Naive thymus-derived CD4-positive, alpha-beta T cell (primary cell): ENCODE measurements at regions not wholly inside any gene's neighbourhood (a gene's known extent, or its start where the extent isn't known, plus 50 kb on each side); places are given as distances from the start of the nearest gene placed in this dataset.

Experiments used
- ATAC-seq: fragments of 150-1000 bp; cut with Tn5 transposase; 2 replicates; pipeline ENCODE4 v1.10.0; 2021; ENCODE audit warnings: mild to moderate bottlenecking, moderate library complexity
- CTCF ChIA-PET: fragments of 350-600 bp; sonication (Branson Sonifier 250); formaldehyde crosslinking; loops from one replicate; lab custom pipeline; 2021; ENCODE audit warnings: antibody characterized with exemption; lab: Charles Lee
- POLR2A ChIA-PET: fragments of 350-600 bp; sonication (Branson Sonifier 250); formaldehyde crosslinking; loops from one replicate; lab custom pipeline; 2021; ENCODE audit warnings: antibody characterized with exemption, inconsistent platforms; lab: Charles Lee
- DNase-seq, 9 donors: peaks; one replicate each; pipeline versions ENCODE4 v3.0.0 to v3.0.0-alpha.2; 2020 to 2022; ENCODE audit warnings: mixed read lengths in 1 of 9
- H3K27ac ChIP-seq: one replicate; pipeline ENCODE4 v1.7.0; 2013; ENCODE audit warnings: mild to moderate bottlenecking, low read depth, low read length, moderate library complexity
- H3K27me3 ChIP-seq, 2 donors: one replicate each; pipeline ENCODE4 v1.7.0; 2013; ENCODE audit warnings: low read length in 2 of 2, mild to moderate bottlenecking in 2 of 2, moderate library complexity in 2 of 2; ENCODE audit not compliant: control insufficient read depth in 2 of 2, insufficient read depth in 2 of 2
- H3K36me3 ChIP-seq, 3 experiments: 1 replicate in 2 of 3; 2 replicates in 1 of 3; pipeline ENCODE4 v1.7.0; 2013; ENCODE audit warnings: low read length in 3 of 3, mild to moderate bottlenecking in 3 of 3, moderate library complexity in 1 of 3; ENCODE audit not compliant: insufficient read depth in 3 of 3, control insufficient read depth in 2 of 3
- H3K4me1 ChIP-seq, 2 donors: one replicate each; pipeline ENCODE4 v1.7.0; 2013; ENCODE audit warnings: low read length in 2 of 2, mild to moderate bottlenecking in 2 of 2, moderate library complexity in 1 of 2; ENCODE audit not compliant: control insufficient read depth in 2 of 2, insufficient read depth in 2 of 2
- H3K4me3 ChIP-seq: 2 replicates; pipeline ENCODE4 v1.7.0; 2013; ENCODE audit warnings: mild to moderate bottlenecking, low read length
- H3K9me3 ChIP-seq, 3 experiments: 1 replicate in 2 of 3; 2 replicates in 1 of 3; pipeline ENCODE4 v1.7.0; 2013; ENCODE audit warnings: low read length in 3 of 3; ENCODE audit not compliant: control insufficient read depth in 2 of 3
- H3K27ac Mint-ChIP-seq, 9 donors: one replicate each; pipeline ENCODE4 v1.8.0; 2020 to 2022; ENCODE audit warnings: mixed read lengths in 9 of 9, mild to moderate bottlenecking in 8 of 9, moderate library complexity in 5 of 9, inconsistent platforms in 2 of 9
- H3K27me3 Mint-ChIP-seq, 5 donors: one replicate each; pipeline ENCODE4 v1.8.0; 2021 to 2022; ENCODE audit warnings: mixed read lengths in 5 of 5, mild to moderate bottlenecking in 1 of 5
- H3K36me3 Mint-ChIP-seq, 5 donors: one replicate each; pipeline ENCODE4 v1.8.0; 2020 to 2022; ENCODE audit warnings: mixed read lengths in 5 of 5, mild to moderate bottlenecking in 3 of 5, inconsistent platforms in 1 of 5
- H3K4me1 Mint-ChIP-seq, 7 donors: one replicate each; pipeline ENCODE4 v1.8.0; 2020 to 2022; ENCODE audit warnings: mixed read lengths in 7 of 7, mild to moderate bottlenecking in 3 of 7, inconsistent platforms in 1 of 7
- H3K4me3 Mint-ChIP-seq, 10 donors: one replicate each; pipeline ENCODE4 v1.8.0; 2020 to 2022; ENCODE audit warnings: mild to moderate bottlenecking in 10 of 10, mixed read lengths in 10 of 10, moderate library complexity in 6 of 10, inconsistent platforms in 2 of 10
- H3K9me3 Mint-ChIP-seq, 11 donors: one replicate each; pipeline ENCODE4 v1.8.0; 2020 to 2022; ENCODE audit warnings: mixed read lengths in 11 of 11, mild to moderate bottlenecking in 4 of 11, inconsistent platforms in 1 of 11, moderate library complexity in 1 of 11
- intact Hi-C, 2 donors: fragments of 100-400 bp; cut with micrococcal nuclease; formaldehyde crosslinking; loops; one replicate each; pipeline ENCODE4 v1.15.1; 2023

DNA sequence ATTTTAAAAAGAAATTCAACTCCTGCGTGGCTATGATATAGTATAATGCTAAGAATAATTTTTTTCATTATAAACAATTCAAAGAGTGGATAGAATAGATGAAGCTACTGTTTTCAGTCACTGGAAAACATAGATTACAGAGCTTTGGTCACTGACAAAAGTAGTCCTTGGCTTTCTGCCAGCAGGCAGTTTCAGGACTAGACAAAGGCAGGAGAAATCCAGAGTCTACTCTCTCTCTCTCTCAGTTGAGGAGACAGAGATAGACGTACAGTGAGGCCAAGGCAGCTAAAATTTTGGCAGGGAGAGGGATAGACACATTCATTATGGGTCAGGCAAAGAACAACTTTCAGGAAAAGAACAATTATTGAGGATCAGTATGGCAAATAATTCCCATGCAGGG, 491.4 kb upstream of the CRIM1 start:
- no peak for ATAC-seq
- Mint-ChIP-seq H3K27me3 (peaks cover 4 to 41% (median 37%) of the 10 kb centered on the region in 5 donors), H3K4me3 (no peak overlapping the region), H3K9me3 (peaks cover 0 to 2% (median 0%) of the 10 kb centered on the region in 11 donors), H3K4me1 (no peaks in the 10 kb centered on the region), H3K27ac (no peak overlapping the region), H3K36me3 (no peaks in the 10 kb centered on the region)
- no peak for DNase-seq
- Histone ChIP-seq H3K9me3 (no peaks in the 10 kb centered on the region), H3K4me3 (no peak overlapping the region), H3K27ac (no peak overlapping the region), H3K36me3 (no peaks in the 10 kb centered on the region), H3K4me1 (no peaks in the 10 kb centered on the region), H3K27me3 (no peaks in the 10 kb centered on the region)
- POLR2A ChIA-PET: no interaction called here
- intact Hi-C loops: no loop called here
- CTCF ChIA-PET: no interaction called here

DNA sequence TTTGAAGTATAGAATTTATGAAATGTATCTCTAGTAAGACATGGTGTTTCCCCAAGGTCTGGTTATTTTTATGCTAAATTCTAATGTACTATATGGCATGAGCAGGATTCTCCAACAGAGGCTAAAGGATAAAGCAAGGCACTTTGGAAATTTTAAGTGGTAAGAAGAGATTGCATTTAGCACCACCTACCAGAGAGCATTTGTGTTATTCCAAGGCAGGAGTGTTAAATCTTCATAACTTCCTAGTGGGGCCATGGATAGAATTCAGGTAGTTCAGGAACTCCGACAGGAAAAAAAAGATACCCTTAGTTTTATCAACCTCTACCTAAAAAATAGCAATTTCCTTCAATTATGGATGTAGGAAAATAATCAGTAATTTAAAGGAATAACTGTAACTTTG, 497.4 kb upstream of the CRIM1 start:
- H3K4me1 ChIP-seq: no peaks in the 10 kb centered on the region
- no peak overlapping the region for H3K27ac ChIP-seq
- intact Hi-C loops: no loop called here
- Mint-ChIP-seq H3K9me3 (peaks cover 0 to 4% (median 0%) of the 10 kb centered on the region in 11 donors), H3K27ac (no peak overlapping the region), H3K4me1 (no peaks in the 10 kb centered on the region), H3K27me3 (peaks cover 1 to 47% (median 27%) of the 10 kb centered on the region in 5 donors), H3K4me3 (no peak overlapping the region), H3K36me3 (no peaks in the 10 kb centered on the region)
- no peak overlapping the region for H3K4me3 ChIP-seq
- DNase-seq (no peak), ATAC-seq (no peak)
- ChIA-PET CTCF (no interaction called here), POLR2A (no interaction called here)
- no peaks in the 10 kb centered on the region for H3K9me3 ChIP-seq
- no peaks in the 10 kb centered on the region for H3K36me3 ChIP-seq
- no peaks in the 10 kb centered on the region for H3K27me3 ChIP-seq

DNA sequence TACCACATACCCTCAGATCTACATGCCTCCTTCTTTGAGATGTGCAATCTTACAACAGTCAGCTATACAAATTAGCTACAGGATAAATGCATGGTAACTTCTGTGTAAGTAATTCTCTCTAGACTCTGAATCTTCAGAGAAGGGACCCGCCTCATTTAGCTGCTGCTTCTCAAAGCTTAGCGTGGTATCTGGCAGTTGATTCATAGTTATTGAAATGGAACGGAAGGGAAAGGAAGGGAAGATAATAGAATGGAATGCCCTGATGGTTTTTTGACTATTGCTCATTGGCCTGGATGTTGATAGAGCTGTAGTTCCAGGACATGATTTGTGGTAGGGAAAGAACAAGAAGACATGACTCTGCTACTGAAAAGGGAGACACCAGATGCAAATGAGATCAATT, 498.1 kb upstream of the CRIM1 start:
- H3K27me3 ChIP-seq: no peaks in the 10 kb centered on the region
- H3K4me1 ChIP-seq: no peaks in the 10 kb centered on the region
- H3K9me3 Mint-ChIP-seq: peaks cover 0 to 4% (median 0%) of the 10 kb centered on the region in 11 donors
- ATAC-seq (no peak), DNase-seq (no peak)
- no peaks in the 10 kb centered on the region for H3K36me3 Mint-ChIP-seq
- H3K9me3 ChIP-seq: no peaks in the 10 kb centered on the region
- ChIA-PET CTCF (no interaction called here), POLR2A (no interaction called here)
- no peak overlapping the region for H3K27ac Mint-ChIP-seq
- no peak overlapping the region for H3K4me3 Mint-ChIP-seq
- H3K4me1 Mint-ChIP-seq: no peaks in the 10 kb centered on the region
- H3K27ac ChIP-seq: no peak overlapping the region
- H3K27me3 Mint-ChIP-seq: peaks cover 1 to 42% (median 22%) of the 10 kb centered on the region in 5 donors
- intact Hi-C loops: no loop called here
- no peak overlapping the region for H3K4me3 ChIP-seq
- H3K36me3 ChIP-seq: no peaks in the 10 kb centered on the region

DNA sequence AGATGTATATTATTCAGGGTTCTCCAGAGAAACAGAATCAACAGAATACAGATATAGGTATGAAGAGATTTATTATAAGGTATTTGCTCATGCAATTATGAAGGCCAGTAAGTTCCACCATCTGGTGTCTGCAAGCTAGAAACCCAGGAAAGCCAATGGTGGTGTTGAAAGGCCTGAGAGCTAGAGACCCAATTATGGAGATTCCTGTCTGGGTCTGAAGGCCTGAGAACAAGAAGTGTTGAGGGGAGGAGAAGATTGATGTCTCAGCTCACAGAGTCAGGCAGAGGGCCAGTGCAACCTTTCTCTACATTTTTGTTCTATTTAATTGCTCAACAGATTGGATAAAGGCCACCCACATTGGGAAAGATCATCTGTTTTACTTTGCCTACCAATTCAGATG, 524.2 kb upstream of the CRIM1 start:
- H3K36me3 Mint-ChIP-seq: no peaks in the 10 kb centered on the region
- no peaks in the 10 kb centered on the region for H3K4me1 ChIP-seq
- H3K36me3 ChIP-seq: no peaks in the 10 kb centered on the region
- H3K4me3 ChIP-seq: no peak overlapping the region
- DNase-seq (no peak), ATAC-seq (no peak)
- no peak overlapping the region for H3K27ac Mint-ChIP-seq
- H3K27me3 ChIP-seq: no peaks in the 10 kb centered on the region
- no peak overlapping the region for H3K27ac ChIP-seq
- ChIA-PET POLR2A (no interaction called here), CTCF (no interaction called here)
- intact Hi-C loops: no loop called here
- H3K9me3 Mint-ChIP-seq: peaks cover 0 to 3% (median 0%) of the 10 kb centered on the region in 11 donors
- H3K4me3 Mint-ChIP-seq: no peak overlapping the region
- H3K4me1 Mint-ChIP-seq: no peaks in the 10 kb centered on the region
- H3K27me3 Mint-ChIP-seq: peaks cover 0 to 26% (median 7%) of the 10 kb centered on the region in 5 donors
- no peaks in the 10 kb centered on the region for H3K9me3 ChIP-seq

DNA sequence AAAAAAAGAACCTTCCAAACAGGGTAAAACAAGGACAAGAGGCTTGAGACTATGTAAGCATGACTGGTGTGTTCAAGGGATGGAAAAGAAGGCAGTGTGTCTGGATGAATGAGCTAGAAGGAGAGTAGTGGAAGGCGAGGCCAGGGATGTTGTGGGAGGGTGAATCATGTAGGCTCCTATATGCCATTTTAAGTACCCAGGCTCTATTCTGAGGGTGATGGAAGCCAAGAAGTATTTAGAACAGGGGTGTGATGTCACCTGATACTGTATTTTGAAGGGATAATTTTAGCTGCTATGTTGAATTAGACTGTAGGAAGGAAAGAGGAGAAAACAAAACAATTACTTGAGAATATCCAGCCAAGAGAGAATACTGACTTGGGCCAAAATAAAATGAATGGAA, 524.7 kb upstream of the CRIM1 start:
- Mint-ChIP-seq H3K9me3 (peaks cover 0 to 3% (median 0%) of the 10 kb centered on the region in 11 donors), H3K27ac (no peak overlapping the region), H3K4me1 (no peaks in the 10 kb centered on the region), H3K4me3 (no peak overlapping the region), H3K36me3 (no peaks in the 10 kb centered on the region), H3K27me3 (peaks cover 0 to 26% (median 7%) of the 10 kb centered on the region in 5 donors)
- Histone ChIP-seq H3K27me3 (no peaks in the 10 kb centered on the region), H3K27ac (no peak overlapping the region), H3K4me3 (no peak overlapping the region), H3K36me3 (no peaks in the 10 kb centered on the region), H3K4me1 (no peaks in the 10 kb centered on the region), H3K9me3 (no peaks in the 10 kb centered on the region)
- ATAC-seq: no peak
- intact Hi-C loops: no loop called here
- ChIA-PET POLR2A (no interaction called here), CTCF (no interaction called here)
- no peak for DNase-seq

DNA sequence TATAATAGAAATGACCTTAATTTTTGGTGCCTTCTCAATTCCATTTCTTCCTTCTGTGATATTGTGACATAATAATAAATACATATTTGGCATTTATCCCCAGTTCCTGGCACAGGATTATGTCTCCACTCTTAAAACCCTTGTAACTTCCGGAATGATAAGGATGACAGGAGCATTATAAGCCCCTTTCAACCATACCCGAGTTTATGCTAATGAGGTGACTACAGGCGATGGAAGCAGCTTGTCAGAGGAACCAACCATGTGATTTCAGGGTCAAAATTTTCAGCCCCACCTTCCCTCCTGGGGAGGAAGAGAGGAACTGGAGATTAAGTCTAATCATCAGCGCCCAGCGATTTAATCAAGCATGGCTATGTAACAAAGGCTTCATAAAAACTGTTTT, 528.5 kb upstream of the CRIM1 start:
- intact Hi-C loops: no loop called here
- H3K27ac ChIP-seq: no peak overlapping the region
- no peaks in the 10 kb centered on the region for H3K27me3 ChIP-seq
- no peak overlapping the region for H3K4me3 ChIP-seq
- POLR2A ChIA-PET: no interaction called here
- no peaks in the 10 kb centered on the region for H3K9me3 ChIP-seq
- DNase-seq: no peak
- Mint-ChIP-seq H3K4me3 (no peak overlapping the region), H3K27me3 (peaks cover 3 to 22% (median 7%) of the 10 kb centered on the region in 5 donors), H3K36me3 (no peaks in the 10 kb centered on the region), H3K27ac (no peak overlapping the region), H3K4me1 (no peaks in the 10 kb centered on the region), H3K9me3 (peaks cover 0 to 3% (median 0%) of the 10 kb centered on the region in 11 donors)
- no peaks in the 10 kb centered on the region for H3K36me3 ChIP-seq
- no peaks in the 10 kb centered on the region for H3K4me1 ChIP-seq
- CTCF ChIA-PET: no interaction called here
- no peak for ATAC-seq

DNA sequence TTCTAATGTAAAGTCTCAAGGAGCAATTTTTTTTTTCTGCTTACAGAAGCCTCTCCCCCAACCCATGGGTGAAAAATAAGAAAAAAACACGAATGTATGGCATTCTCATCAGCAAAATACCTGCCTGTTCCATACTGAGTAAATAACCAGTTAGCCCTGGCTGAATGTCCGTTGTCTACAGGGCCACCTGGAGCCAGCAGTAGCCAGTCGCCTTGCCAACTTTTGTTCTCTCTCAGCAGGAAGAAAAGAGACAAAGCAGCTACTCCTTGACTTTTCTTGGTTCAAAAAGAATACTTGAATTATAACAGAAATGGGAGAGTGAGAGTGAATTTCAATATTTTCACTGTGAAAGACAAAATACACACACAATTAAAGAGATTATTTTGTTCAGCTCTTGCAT, 532.9 kb upstream of the CRIM1 start:
- no peak for ATAC-seq
- H3K9me3 Mint-ChIP-seq: peaks cover 0 to 2% (median 0%) of the 10 kb centered on the region in 11 donors

More for the DNA sequence above, 532.9 kb upstream of the CRIM1 start:
- no peak for DNase-seq
- POLR2A ChIA-PET: no interaction called here
- Histone ChIP-seq H3K4me1 (no peaks in the 10 kb centered on the region), H3K4me3 (no peak overlapping the region), H3K27ac (no peak overlapping the region), H3K27me3 (no peaks in the 10 kb centered on the region), H3K9me3 (no peaks in the 10 kb centered on the region), H3K36me3 (no peaks in the 10 kb centered on the region)
- Mint-ChIP-seq H3K4me3 (no peak overlapping the region), H3K36me3 (no peaks in the 10 kb centered on the region), H3K4me1 (no peaks in the 10 kb centered on the region), H3K27ac (no peak overlapping the region), H3K27me3 (peaks cover 7 to 30% (median 7%) of the 10 kb centered on the region in 5 donors)
- intact Hi-C loops: no loop called here
- CTCF ChIA-PET: no interaction called here
